ENCODE measurements at regions not wholly inside any gene's neighbourhood (a gene's known extent, or its start where the extent isn't known, plus 50 kb on each side); places are given as distances from the start of the nearest gene placed in this dataset.
"Not testable (repeated sequence)": the region's sequence is repeated elsewhere in the genome, so short reads cannot be mapped to it uniquely, and the experiment has no call there.

GRCh38 chr12:42030588-42030987, 114.1 kb downstream of the GXYLT1 start:
- no peak for DNase-seq

GRCh38 chr12:42027546-42027945, 117.1 kb downstream of the GXYLT1 start:
- DNase-seq = no peak

GRCh38 chr12:42024495-42024830, 120.2 kb downstream of the GXYLT1 start:
- no peak for DNase-seq

- peak; percentile 72 for DNase-seq
Measured at GRCh38 chr12:42023733-42024494, 120.8 kb downstream of the GXYLT1 start.

- not testable (repeated sequence) for DNase-seq
Measured at GRCh38 chr12:42021937-42022336, 122.7 kb downstream of the GXYLT1 start.

- DNase-seq = no peak
Measured at GRCh38 chr12:42021469-42021868, 123.2 kb downstream of the GXYLT1 start.

GRCh38 chr12:42020226-42020625, 124.4 kb downstream of the GXYLT1 start:
- no peak for DNase-seq

- DNase-seq = no peak
Measured at GRCh38 chr12:42019746-42020145, 124.9 kb downstream of the GXYLT1 start.

GRCh38 chr12:42017051-42017450, 127.6 kb downstream of the GXYLT1 start:
- no peak for DNase-seq

- DNase-seq = no peak
Measured at GRCh38 chr12:42015051-42015461, 129.6 kb downstream of the GXYLT1 start.

GRCh38 chr12:42012501-42012900, 132.2 kb downstream of the GXYLT1 start:
- DNase-seq = peak; percentile 80

GRCh38 chr12:42010715-42011114, 134.0 kb downstream of the GXYLT1 start:
- no peak for DNase-seq

GRCh38 chr12:42010257-42010656, 134.4 kb downstream of the GXYLT1 start:
- DNase-seq = no peak

GRCh38 chr12:42008996-42009395, 135.7 kb downstream of the GXYLT1 start:
- no peak for DNase-seq

GRCh38 chr12:42003031-42003430, 141.6 kb downstream of the GXYLT1 start:
- DNase-seq = no peak

- no peak for DNase-seq
Measured at GRCh38 chr12:42002563-42002962, 142.1 kb downstream of the GXYLT1 start.

GRCh38 chr12:41998436-41998835, 146.2 kb downstream of the GXYLT1 start:
- no peak for DNase-seq

GRCh38 chr12:41993283-41993682, 151.4 kb downstream of the GXYLT1 start:
- DNase-seq = no peak

- no peak for DNase-seq
Measured at GRCh38 chr12:41992692-41993215, 151.9 kb downstream of the GXYLT1 start.

- no peak for DNase-seq
Measured at GRCh38 chr12:41992022-41992421, 152.7 kb downstream of the GXYLT1 start.

GRCh38 chr12:41988715-41989114, 156.0 kb downstream of the GXYLT1 start:
- no peak for DNase-seq

- DNase-seq = not testable (repeated sequence)
Measured at GRCh38 chr12:41986513-41986912, 158.2 kb downstream of the GXYLT1 start.

GRCh38 chr12:41983856-41984255, 160.8 kb downstream of the GXYLT1 start:
- no peak for DNase-seq

GRCh38 chr12:41983394-41983793, 161.3 kb downstream of the GXYLT1 start:
- no peak for DNase-seq

GRCh38 chr12:41981758-41982157, 162.9 kb downstream of the GXYLT1 start:
- DNase-seq = no peak
